ENCODE measurements at regions not wholly inside any gene's neighbourhood (a gene's known extent, or its start where the extent isn't known, plus 50 kb on each side); places are given as distances from the start of the nearest gene placed in this dataset.
"Not testable (repeated sequence)": the region's sequence is repeated elsewhere in the genome, so short reads cannot be mapped to it uniquely, and the experiment has no call there.

DNA sequence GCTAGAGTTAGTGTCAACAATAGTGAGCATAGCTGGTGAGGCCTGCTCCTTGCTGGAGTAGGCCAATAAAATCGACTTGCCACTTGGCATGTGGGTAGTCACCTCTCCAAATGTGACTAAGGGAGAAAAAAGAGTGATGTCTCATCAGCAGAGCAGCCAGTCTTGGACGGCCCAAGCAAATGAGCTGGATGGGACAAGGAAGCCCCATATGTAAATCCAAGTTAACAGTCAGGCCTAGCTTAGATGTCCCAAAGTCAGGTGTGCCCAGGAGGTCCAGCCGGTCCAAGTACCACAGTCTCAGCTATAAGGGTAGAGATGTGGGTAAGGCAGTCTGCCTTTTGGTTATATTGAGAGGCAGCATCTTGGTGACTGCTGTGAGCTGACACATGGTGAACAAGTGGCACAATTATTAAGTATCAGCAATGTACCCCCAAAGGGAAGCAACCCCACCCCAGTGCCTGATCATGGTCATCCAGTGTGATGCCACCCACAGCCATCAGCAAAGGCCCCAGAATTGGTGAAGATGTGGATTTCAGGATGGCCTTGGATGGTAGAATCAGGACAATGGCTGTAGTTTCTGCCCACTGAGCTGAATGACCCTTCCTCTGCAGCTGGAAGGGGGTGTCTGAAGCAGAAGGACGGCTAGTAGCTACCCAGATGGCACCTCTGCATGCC, 83.4 kb downstream of the TNFRSF13B start:
- ChIA-PET CTCF (no interaction called here), POLR2A (ENCODE audit: low non-redundant PET) (no interaction called here)
- no peak overlapping the region for H3K27ac ChIP-seq
- DNase-seq (ENCODE audit: low spot score) = no peak
- TF ChIP-seq CTCF (conservative IDR thresholded peaks at IDR 0.05; ENCODE audit: low read depth) = no peak

- no peak for DNase-seq (ENCODE audit: low spot score)
- ChIA-PET CTCF (no interaction called here), POLR2A (ENCODE audit: low non-redundant PET) (no interaction called here)
- no peak overlapping the region for H3K27ac ChIP-seq
- TF ChIP-seq CTCF (conservative IDR thresholded peaks at IDR 0.05; ENCODE audit: low read depth) = no peak
Measured at GRCh38 chr17:16887523-16888095, 84.3 kb downstream of the TNFRSF13B start.

- ChIA-PET POLR2A (ENCODE audit: low non-redundant PET) (no interaction called here), CTCF (interaction anchor here (0.5 kb wide), 1 partner anchor 867 kb away, joined by 3 read pairs; no protein-coding TSS in a partner anchor)
- no peak for TF ChIP-seq CTCF (conservative IDR thresholded peaks at IDR 0.05; ENCODE audit: low read depth)
- no peak overlapping the region for H3K27ac ChIP-seq
- no peak for DNase-seq (ENCODE audit: low spot score)
Measured at GRCh38 chr17:16886655-16887322, 85.1 kb downstream of the TNFRSF13B start.

GRCh38 chr17:16885204-16885603, 86.7 kb downstream of the TNFRSF13B start:
- CTCF ChIA-PET; POLR2A ChIA-PET (ENCODE audit: low non-redundant PET); H3K27ac ChIP-seq; DNase-seq (ENCODE audit: low spot score): not testable (repeated sequence)

- DNase-seq (ENCODE audit: low spot score); CTCF ChIA-PET; POLR2A ChIA-PET (ENCODE audit: low non-redundant PET); H3K27ac ChIP-seq: not testable (repeated sequence)
Measured at GRCh38 chr17:16882926-16883265, 89.0 kb downstream of the TNFRSF13B start.

GRCh38 chr17:16882243-16882925, 89.5 kb downstream of the TNFRSF13B start:
- no peak for DNase-seq (ENCODE audit: low spot score)
- TF ChIP-seq CTCF (conservative IDR thresholded peaks at IDR 0.05; ENCODE audit: low read depth) = no peak
- CTCF ChIA-PET = no interaction called here
- no peak overlapping the region for H3K27ac ChIP-seq
- POLR2A ChIA-PET (ENCODE audit: low non-redundant PET) = no interaction called here

GRCh38 chr17:16881239-16881924, 90.5 kb downstream of the TNFRSF13B start:
- no peak overlapping the region for H3K27ac ChIP-seq
- TF ChIP-seq CTCF (conservative IDR thresholded peaks at IDR 0.05; ENCODE audit: low read depth) = no peak
- POLR2A ChIA-PET (ENCODE audit: low non-redundant PET) = no interaction called here
- CTCF ChIA-PET = no interaction called here
- no peak for DNase-seq (ENCODE audit: low spot score)

All from RWPE1 (cell line).